ENCODE measurements at regions not wholly inside any gene's neighbourhood (a gene's known extent, or its start where the extent isn't known, plus 50 kb on each side); places are given as distances from the start of the nearest gene placed in this dataset.

DNA sequence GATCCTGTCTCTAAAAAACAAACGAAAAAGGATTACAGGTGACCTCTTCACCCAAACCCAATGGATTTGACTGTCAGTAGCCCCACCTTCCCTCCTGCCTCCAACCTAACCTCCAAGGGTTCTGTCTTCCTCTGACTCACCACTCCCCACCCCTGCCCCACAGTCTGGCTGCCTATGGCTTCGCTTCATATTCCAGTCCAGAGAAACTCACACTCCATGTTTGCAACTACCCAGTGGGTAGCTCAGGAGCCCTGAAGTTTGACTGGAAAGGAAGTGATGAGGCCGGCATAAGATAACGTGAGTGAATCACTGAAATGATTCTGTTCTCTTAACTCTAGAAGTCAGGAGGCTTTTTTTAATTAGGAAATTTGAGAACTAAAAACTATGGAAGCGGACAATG is 303.9 kb downstream of the FOXO1 start:
- no peak for DNase-seq (ENCODE audit: low read depth)

DNA sequence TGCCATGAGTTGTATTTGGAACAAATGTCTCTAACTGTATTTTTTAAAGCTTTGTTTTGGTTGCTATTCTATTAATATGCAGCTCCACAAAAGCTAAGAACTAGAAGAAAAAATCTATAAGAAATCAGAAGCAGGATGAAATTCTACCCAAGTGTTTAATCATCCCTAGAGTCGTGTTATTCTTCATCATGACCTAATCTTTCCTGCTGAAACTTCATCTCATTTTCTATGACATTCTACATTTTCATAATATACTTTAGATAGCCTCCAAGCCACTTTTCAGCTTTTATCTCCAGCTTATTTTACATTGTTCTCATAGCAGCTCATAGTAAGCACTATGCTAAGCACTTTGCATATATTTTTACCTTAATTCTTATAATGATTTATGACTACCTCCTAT is 302.8 kb downstream of the FOXO1 start:
- DNase-seq (ENCODE audit: low read depth): no peak

DNA sequence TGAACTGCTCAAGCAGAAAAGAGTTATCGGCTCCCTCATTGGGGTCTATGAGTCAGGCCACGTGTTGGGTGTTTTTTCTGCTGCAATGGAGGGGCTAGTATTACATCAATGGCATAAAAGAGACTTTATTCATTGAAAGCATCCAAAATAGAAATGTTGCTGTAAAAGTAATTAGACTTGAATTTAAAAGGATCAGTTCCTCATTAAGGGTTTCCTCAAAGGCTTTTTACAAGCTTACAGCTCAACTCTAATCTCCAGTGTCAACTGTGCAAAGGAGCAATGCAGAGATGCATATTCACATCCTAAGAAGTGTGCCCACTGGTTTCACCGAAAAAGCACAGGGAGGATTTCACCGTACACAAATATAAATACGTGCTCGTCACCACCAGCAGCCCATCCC is 300.3 kb downstream of the FOXO1 start:
- no peak for DNase-seq (ENCODE audit: low read depth)

DNA sequence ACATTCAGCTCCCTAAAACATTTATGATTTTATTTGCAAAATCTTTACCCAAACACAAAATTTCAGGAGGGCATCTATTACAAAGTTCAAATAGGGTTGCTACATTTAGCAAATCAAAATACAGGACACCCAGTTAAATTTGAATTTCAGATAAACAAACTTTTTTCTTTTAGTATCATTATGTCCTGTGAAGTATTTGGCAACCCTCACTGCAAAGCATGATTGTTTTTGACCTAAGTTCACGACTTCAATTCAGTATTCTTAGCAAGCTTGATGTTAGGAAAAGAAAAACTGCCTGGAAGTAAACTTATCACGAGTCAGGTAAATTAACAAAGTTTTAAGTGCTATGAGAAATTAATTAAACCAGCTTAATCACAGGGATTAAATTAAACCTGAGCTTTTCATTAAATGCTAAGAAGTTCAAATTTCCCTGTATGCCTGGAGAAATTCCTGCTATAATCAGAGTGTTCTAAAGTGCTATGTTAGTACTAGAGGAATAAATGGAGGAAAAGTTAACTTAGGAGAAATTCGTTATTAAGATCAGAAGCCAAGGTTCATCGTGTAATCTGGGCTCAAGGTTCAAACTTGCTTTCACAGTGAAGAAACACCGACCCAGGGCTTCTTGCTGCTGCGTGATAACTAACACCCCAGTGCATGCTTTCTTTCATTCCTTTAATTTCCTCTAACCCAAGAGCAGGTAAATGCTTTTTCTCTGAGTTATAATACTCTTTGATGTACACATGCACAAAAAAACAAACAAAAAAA is 298.1 kb downstream of the FOXO1 start:
- no peak for DNase-seq (ENCODE audit: low read depth)

DNA sequence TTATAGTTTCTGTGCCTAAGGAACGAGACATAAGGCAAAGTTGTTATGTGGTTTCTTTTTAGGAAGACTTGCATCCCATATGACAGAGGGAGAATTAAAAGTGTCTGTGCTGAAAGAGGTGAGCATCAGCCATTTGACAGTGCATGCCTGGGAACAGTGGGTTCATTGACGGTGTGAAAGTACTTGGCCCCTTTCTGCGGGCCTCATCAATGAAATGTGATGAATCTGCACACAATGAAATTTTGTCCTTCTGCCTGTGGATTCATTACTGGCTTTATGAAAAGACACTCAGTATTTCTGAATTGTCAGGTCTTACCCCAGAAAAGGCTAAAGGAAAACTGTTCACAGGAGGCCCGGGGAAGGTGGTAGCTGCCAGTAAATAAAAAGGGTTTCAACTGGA is 295.8 kb downstream of the FOXO1 start:
- DNase-seq (ENCODE audit: low read depth): no peak

DNA sequence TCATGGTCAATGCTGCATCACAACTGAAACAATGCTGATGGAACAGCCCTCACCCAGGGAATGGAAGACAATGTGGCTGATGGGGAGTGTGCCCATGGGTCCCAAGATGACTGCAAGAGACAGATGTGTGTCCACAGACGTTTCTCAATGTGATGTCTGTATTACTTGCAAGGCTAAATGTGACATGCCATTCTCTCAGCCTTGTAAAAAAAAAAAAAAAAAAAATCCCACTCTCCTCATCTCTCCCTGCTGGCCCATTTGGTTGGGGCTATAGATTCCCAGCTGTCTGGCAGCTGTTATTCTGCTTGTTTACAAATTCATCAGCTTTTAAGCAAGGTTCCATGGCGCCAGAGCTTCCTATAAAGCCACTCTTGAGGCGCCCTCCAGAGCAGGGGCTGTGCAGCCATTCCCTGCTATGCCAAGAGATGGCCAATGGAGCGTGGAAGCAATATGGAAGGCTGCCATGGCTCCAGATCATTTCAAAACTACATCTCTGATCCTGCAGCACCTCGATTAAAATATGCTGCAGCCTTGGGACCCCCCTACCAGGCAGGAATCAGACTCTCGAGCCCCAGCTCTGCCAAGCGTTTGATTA is 294.8 kb downstream of the FOXO1 start:
- no peak for DNase-seq (ENCODE audit: low read depth)

DNA sequence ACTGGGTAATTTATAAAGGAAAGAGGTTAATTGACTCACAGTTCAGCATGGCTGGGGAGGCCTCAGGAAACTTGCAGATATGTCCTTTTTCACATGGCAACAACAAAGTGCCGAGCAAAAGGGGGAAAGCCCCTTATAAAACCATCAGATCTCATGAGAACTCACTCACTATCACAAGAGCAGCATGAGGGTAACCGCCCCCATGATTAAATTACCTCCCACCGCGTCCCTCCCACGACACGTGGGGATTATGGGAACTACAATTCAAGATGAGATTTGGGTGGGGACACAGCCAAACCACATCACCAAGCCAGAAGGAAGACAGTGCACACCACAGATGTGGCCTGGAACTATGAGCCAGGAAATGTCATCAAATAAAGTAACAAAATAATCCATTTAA is 292.8 kb downstream of the FOXO1 start:
- DNase-seq (ENCODE audit: low read depth): peak; percentile 57

DNA sequence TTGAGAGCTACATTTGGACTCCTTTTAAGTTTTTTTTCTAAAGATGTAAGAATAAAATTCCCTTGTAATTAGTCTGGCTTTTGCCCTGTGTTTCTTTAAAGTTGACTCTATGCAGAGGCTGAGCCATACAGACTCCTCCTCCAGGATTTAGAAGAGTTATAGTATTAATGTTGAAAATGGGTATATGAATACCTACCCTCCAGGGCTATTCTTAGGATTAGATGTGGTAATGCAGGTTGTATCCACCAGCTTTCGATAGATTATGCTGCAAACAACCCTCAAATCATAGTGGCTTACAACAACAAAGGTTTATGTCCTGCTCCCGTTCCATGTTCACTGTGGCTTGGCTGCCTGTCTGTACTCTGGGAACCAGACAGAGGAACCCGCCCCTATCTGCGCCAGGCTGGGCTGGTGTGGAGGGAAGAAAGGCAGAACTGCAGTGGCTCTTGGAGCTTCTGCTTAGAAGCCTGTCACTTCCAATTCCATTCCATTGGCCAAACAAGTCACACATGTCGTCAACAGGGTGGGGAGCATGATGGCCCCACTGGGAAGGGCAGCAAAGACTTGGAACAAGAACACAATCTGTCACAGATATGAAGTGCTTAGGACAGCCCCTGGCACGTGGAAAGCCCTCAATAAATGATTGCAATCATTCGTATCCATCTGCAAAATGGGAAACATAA is 290.8 kb downstream of the FOXO1 start:
- no peak for DNase-seq (ENCODE audit: low read depth)

DNA sequence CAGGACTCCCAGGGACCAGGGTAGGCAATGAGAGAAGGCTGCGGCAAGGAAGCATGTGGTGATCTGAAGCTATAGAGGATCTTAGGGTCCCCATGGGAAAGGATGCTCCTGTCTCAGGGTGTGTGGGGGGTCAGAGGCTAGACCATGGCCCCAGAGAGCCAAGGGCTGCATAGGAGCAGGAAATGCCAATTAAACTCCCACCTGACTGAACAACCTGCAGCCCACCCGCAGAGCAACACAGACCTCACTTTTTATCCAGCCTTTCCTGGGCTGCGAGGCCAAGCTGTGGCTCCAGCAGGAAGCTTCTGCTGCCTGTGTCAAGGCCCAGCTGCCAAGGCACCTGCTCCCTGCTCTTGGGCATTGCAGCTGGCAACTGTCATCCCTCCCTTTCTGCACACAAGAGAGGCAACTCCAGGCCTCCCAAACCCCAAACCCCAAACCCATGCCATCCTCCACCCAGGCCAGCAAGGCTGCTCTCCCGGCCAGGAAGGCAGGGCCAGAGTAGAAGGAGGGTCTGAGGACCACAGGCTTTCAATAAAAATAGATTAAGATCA is 290.1 kb downstream of the FOXO1 start:
- DNase-seq (ENCODE audit: low read depth): no peak

DNA sequence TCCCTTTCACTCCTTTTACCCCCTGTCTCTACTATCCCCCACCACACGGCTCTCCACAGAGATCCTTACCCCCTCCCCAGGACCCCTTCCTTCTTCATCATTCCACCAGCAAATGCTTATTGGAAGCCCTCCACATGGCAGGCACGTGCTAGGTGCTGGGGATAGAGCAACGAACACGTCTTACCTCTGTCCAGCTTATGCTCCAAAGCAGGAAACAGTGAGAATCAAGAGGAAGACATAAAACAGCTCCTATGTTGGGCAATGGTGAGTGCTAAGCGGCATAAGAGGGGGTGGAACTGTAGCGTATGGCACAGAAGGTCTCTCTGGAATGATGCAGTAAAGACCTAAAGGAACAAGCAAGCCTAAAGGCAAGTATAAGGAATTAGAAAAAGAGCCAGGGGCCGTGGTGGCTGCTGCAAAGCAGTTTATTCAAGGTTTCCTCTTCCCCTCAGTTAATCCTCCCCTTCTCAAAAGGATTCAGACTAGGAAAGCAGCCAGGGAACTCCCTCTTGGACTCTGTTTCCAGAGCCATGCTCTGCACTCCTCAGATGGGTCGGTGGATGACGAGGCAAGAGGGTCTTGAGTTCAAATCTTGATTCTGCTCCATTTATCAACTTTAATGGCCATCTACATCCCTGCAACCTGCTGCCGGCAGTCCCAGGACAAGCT is 289.4 kb downstream of the FOXO1 start:
- DNase-seq (ENCODE audit: low read depth): no peak

DNA sequence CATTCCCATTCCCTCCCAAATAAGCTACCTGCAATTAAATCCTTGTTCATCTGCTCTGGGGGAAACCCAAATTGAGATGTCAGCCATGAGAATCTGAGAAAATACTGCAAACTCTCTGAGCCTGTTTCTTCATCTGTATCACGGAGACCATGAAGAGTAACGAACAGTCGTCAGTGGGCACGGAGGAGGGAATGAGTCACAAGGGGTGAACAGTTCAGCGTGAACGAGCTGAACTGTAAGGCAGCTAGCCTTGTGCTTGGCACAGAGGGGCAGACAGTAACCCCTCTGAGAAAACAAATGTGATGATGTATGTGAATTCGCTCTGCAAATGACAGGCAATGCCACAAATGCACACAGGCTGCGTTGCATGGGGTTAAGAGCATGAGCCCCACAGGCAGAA is 288.7 kb downstream of the FOXO1 start:
- peak; percentile 39 for DNase-seq (ENCODE audit: low read depth)

DNA sequence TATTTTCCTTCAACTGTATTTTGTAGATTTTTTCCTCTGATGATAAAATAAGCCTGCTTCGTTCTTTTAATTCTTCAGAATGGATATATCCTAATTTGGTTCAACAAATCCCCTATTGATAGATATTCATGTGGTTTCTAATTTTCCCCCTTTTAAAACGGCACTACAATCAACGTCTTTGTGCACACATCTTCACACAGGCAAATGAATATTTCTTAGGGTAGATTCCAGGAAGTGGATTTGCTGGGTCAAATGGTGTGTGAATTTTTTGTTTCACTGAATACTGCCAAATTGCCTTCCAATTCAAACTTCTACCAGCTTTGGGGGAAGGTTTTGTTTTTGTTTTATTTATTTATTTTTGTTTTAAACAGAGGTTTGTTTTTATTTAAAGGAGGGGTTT is 287.2 kb downstream of the FOXO1 start:
- DNase-seq (ENCODE audit: low read depth): no peak

DNA sequence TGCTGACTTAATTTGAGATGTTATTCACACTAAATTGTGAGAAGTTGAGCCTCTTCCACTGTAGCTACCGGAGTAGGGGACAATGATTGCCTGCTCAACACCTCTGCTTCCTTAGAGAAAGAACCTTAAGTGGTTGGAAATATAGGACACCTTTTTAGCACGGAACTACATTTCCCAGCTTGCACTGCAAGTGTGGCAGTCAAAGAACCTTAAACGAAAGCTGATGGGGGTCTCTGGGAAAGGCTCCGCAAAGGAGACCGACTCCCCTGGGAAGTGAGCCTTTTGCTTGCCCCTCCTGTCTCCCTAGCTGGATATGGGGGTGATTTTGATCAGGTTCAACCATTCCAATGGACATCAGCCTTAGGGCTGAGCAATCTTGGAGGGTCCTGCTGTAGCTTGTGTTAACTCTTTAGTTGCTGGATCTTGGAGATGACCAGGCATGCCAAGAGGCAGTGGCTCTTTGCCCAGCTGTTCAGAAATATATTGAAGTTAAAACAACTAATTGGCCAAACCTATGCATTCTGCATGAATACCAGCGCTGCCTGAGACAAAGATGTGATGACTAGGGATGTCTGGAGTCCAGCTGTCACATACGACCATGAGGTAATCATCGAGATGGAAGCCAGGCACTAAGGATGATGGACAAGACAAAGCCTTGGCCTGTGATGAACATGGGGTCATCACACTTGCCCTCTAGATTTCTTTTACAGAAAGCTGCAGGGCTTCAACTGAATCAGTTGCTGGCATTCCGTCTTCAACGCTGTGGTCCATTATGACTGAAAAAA is 286.5 kb downstream of the FOXO1 start:
- DNase-seq (ENCODE audit: low read depth): no peak

DNA sequence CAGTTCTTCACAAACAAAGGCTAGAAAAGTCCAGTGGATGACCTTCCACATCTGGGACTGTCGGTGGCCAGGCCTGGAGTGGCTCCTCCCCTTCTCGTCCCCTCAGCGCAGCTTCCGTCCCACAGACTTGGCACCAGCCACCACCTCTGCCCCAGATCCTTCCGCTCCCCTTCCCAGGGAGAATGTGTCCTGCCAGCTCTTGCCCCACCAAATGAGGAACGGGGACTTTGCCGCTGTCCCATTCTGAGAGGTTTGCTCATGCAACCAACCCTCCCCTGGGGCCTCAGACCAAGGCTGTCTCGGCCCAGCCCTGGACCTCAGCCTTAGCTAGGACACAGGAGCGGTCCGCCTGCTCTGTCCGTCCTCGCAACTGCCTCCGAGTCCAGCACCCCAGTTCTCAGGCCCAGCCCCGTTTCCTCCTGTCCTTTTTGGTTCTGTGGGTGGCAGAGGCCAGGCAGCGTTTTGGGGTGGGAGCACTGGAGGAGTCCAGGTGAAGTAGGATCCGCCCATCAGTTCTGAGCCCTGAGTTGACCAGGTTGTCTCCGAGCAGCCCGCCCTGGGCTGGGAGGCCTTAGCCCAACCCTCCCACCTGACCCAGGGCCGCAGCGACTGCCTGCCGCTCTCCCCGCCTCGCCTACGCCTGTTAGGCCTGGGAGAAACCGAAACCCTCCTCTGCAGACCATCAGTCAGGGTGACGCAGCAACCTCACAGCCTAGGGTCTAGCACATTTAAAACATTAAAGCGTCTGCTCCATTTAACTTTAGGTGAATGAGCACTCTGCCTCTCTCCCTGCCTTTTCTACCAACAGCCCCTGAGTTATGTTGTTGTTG is 284.3 kb downstream of the FOXO1 start:
- no peak for DNase-seq (ENCODE audit: low read depth)

DNA sequence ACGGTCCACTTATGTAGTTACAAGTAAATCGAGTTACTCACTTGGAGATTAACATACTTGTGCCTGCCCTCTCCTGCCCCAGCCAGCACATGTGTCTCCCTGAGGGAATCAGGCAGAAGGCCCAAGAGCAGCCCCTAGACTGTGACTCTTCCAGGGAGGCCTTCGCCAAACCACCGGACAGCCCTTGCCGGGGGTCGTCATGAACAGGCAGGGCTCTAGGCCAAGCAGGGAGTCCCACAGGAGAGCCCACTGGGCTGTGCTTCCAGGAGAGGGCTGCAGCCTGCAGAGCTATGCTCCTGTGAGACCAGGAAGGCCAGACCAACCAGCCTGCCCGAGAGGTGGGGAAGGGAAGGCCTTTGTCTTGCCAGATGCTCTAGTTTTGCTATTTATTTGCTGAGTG is 283.3 kb downstream of the FOXO1 start:
- DNase-seq (ENCODE audit: low read depth): no peak

DNA sequence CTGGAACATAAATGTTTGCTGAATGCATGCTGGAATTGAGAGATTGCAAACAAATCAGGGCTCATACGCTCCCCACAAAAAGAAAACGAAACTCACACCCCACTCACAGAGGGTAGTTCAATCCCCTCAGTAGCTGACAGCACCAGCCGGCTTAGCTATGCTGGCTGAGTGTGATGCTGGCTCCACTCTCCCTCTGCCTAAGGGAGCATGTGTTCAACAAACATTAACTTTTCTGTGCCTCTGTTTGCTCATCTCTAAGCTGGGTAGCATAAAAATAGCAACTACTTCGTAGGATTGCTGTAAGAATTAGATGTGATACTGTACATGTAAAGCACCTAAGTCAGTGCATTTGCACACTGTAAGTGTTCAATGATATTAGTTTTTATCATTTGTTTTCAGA is 282.6 kb downstream of the FOXO1 start:
- no peak for DNase-seq (ENCODE audit: low read depth)

DNA sequence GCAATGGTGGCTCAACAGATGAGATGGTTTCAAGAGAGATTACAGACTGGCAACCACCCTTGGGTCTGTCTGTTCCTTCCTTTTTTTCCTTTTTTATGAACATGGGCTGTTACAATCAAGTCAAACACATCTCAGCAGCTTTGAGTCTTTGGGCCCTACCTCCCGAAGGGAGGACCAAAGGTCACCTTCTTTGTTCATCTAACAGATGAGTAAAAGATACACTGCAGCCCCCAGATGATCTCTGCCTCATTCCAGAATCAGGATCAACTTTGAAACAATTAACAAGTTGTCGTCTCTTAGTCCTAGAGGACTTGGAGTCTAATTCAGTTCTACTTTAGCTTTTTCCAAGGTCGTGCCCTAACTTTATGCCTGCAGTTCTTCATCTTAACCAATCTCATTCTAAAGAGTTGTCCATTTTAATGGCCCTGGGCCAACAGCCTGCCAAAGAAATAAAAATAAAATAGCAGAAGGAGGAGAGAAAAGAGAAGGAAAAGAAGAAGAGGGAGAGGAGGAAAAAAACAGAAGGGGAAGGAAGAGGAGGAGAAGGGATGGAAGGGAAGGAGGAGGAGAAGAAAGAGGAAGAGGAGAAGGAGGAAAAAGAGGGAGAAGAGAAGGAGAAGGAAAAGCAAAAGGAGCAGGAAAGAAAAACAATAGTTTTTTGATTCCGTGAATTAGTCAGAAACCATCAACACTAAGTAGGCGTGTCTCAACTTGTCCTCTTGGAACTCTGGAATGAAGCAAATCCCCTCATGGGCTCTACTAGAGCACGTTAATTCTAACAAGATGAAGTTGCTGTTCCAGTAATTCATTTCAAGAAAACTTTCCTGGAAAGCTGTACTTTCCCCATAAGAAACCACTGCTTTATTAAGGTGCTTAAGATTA is 281.2 kb downstream of the FOXO1 start:
- DNase-seq (ENCODE audit: low read depth): no peak

DNA sequence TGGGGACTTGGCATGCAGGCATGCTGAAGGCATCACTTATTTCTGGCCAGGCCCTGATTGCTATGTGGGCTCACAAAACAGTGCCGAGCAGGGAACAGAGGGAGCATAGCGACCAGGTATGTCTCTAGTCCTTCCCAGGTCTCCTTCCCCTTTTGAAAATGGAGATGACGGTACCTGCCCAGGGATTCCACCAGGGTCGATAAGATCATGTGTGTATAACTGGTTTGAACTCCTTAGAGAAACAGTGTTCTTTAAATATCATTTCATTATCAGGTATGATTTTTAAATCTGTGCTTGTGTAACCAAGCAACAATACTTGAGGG is 280.6 kb downstream of the FOXO1 start:
- DNase-seq (ENCODE audit: low read depth): no peak

DNA sequence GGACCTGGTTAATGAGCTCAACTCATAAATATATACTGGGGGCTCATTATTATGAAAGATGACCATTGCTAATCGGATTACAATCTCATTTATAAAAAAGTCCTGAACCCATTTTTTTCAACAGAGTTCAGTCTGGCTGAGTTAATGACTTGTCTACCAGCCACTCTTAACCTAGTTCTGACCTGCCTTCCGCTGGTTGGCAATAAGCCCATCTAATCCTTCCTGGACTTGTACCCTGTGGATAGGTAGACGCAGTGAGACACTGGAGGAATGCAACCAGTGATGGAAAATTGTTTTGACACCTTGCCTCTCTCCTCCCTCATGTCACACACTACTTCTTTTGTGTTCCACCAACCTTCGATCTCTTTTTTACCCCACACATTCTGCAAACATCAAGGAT is 279.9 kb downstream of the FOXO1 start:
- no peak for DNase-seq (ENCODE audit: low read depth)

DNA sequence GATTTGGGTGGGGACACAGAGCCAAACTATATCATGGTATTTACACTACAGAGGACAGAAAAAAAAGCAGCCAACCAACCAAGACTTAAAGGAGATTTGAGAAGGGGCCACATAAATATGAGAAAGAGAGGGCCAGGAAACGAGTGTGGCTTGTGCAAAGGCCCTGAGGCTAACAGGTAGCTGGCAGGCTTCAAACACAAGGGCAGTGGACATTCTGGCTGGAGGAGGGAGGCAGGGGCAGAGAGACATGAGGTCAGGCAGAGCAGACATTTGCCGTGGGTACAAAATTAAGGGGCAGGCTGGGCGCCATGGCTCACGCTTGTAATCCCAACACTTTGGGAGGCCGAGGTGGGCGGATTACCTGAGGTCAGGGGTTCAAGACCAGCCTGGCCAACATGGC is 278.7 kb downstream of the FOXO1 start:
- DNase-seq (ENCODE audit: low read depth): no peak
